HG03432 (cell line): ENCODE measurements at regions not wholly inside any gene's neighbourhood (a gene's known extent, or its start where the extent isn't known, plus 50 kb on each side); places are given as distances from the start of the nearest gene placed in this dataset.
"Not testable (repeated sequence)": the region's sequence is repeated elsewhere in the genome, so short reads cannot be mapped to it uniquely, and the experiment has no call there.

ENCODE experiments used
- ATAC-seq: cut with Tn5 transposase; IDR thresholded peaks from one replicate; pipeline ENCODE4 v1.9.1; 2021; ENCODE audit warnings: mild to moderate bottlenecking, moderate library complexity; ENCODE audit not compliant: unreplicated experiment

- ATAC-seq = no peak
Measured at GRCh38 chr4:1561286-1561990, 122.7 kb downstream of the FAM53A start.

DNA sequence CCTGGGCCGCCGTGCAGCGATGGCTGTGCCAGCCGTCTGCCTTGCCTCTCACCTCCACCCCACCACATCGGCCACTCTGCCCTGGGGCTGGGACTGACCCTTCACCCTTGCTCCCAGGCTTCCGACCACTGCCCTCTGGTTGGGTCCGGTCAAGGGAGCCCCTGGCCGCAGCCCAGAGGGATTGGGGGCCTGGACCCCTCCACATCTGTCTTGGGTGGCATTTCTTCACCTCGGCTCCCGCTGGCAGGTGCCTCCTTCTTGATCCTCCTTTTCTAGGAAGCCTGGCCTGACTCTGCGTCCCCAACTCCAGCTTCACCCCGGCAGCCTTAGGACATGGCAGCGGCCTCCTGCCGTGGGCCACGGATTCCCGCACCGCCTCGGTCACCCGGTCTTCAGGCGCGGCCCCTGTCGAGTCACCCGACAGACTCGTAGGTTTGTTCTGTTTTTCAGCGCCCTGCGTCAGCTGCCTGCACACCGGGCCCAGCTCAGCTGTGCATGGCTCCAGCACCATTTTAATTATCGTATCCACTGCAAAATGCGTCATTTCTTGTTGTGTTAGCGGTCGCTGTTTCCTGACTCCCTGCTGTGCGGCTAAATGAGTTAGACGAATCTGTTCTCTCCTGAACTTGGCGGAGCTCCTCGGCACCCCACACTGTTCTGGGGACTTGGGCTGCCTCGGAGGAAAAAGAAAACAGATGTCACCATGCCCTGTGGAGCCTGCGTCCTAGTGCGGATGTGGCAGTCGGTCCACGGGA is 124.0 kb downstream of the FAM53A start:
- no peak for ATAC-seq

- no peak for ATAC-seq
Measured at GRCh38 chr4:1558205-1558604, 125.9 kb downstream of the FAM53A start.

- ATAC-seq = no peak
Measured at GRCh38 chr4:1557221-1557597, 126.9 kb downstream of the FAM53A start.

- ATAC-seq = no peak
Measured at GRCh38 chr4:1556541-1557220, 127.4 kb downstream of the FAM53A start.

DNA sequence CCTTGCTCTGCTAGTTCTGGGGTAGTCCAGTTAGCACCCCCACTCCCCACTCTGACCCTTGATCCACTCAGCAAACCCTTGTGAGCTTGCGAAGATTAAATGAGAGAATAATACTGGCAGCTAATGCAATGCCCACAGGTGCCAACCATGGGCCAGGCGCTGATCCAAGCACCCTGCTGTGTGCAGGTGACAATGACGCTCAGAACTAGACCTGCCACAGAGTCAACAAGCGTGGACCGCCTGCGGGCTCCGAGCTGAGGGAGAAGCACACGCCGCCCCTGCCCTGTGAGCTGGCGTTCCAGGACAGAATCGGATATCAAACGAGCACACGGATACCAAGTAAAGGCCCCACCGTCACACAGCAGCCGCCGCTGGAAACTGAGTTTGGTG is 129.2 kb downstream of the FAM53A start:
- ATAC-seq = no peak

DNA sequence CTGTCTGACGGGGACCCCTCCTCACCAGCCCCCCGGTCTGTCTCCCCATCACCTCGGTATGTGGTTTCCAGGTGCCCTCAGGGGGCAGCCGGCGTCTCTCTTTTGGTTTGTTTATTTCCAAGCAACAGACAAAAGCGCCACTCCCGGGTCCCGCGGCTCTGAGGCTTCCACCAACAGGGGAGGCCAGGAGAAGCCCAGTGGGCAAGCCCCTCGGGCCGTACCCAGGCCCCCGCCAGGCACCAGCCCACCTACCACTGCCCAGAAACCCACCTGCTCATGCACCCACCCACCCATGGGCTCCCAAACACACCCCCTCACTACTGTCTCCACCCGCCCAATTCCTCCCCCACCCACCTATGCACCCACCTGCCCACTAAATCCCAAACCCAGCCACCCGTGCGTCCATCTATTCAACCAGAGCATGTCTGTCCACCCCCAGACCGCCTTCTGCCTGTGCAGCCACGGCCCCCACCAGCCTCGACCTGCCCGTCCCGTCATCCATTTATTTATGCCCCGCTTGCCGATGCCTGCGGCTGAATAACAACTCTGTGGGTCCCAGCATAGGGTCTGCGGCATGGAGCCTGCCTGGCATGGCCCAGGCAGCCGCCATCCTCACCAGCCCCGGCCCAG is 129.8 kb downstream of the FAM53A start:
- no peak for ATAC-seq

- no peak for ATAC-seq
Measured at GRCh38 chr4:1553365-1553764, 130.7 kb downstream of the FAM53A start.

DNA sequence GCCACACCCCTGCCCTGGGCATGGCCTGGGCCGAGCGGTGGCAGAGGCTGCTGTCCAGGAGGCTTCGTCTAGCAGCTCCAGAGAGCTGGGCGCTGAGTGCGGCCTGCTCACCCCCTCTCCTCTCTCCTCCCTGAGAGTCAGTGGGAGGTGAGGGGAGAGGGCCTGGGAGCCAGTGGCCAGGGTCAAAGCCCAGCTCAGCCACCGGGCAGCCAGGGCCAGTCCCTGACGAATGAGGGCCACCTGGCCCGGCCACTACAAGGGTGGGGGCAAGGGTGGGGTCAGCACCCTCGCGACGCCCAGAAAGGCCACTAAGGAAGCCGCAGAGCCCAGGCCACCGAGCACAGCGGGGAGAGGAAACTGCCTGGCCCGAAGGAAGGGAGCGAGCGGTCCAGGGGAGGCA is 131.7 kb downstream of the FAM53A start:
- ATAC-seq = no peak

DNA sequence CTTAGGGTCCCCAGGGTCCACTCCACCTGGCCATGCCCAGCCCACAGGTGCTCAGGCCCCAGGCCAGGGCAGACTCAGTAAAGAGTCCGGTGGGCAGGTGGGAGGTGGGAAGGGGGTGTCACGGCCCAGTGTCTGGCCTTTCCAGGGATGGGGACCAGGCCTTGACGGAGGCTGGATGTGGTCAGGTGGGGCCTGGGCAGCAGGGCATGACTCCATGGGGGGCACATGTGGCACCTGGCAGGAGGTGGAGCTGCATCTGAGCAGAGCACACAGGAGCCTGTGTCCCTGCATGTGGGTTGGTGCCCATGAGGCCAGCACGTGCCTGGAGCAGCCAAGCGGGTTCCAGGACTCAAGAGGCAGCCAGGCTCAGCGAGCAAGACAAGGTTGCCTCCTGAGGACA is 132.9 kb downstream of the FAM53A start:
- ATAC-seq = no peak

GRCh38 chr4:1550122-1551070 is 133.7 kb downstream of the FAM53A start:
- no peak for ATAC-seq

DNA sequence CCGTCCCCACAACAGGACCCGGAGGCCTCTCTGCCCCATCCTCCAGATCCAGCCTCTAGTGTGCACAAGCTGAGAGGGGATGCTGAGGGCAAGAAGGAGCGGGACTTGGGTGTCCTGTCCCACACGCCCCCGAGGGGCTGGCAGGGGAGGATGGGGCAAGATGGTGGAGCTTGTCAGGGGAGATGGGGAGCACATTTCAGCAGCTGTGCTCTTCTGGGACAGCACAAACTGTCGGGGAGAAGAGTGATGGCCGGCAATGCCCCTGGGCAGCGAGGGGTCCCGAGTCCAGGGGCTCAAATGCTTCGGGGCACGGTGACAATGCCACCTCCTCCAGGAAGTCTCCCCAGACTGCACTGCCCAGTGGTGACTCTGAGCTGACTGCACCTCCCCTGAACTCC is 134.5 kb downstream of the FAM53A start:
- ATAC-seq = no peak

DNA sequence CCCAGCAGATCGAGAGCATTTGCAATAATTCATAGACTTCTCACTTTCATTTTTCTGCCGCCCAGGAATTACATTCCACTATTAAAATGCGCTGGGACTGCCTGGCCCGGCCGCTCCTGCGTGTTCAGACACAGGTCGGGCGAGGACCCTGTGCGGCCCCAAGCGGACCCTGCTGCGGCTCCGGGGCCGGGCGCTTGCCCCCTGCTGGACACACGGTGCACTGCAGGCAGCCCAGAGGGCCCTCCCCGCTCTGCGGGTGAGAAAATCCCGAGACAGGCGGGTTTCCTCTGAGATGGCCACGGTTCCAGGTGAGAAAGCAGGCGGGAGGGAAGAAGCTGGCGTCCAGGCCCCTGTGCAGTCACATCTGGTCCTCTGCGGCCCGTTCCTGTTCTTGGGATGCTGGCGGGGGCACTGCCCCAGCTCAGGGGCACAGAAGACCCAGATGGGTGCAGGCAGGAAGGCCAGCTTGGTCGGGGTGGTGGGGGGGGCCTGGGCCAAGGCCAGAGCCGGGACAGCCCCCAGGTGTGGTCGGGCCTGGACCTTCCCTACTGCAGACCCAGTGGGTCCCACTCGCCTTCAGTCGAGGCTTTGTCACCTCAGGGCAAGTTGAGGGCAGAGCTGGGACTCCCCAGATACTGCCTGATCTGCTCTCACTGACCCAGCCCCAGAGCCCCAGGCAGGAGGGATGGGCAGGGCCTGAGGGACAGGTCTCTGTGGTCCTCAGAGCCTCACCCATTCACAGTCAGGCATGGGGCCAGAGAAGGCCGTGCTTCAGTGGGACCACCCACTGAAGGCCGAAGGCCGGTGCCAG is 135.1 kb downstream of the FAM53A start:
- not testable (repeated sequence) for ATAC-seq

- no peak for ATAC-seq
Measured at GRCh38 chr4:1547856-1548826, 136.0 kb downstream of the FAM53A start.

DNA sequence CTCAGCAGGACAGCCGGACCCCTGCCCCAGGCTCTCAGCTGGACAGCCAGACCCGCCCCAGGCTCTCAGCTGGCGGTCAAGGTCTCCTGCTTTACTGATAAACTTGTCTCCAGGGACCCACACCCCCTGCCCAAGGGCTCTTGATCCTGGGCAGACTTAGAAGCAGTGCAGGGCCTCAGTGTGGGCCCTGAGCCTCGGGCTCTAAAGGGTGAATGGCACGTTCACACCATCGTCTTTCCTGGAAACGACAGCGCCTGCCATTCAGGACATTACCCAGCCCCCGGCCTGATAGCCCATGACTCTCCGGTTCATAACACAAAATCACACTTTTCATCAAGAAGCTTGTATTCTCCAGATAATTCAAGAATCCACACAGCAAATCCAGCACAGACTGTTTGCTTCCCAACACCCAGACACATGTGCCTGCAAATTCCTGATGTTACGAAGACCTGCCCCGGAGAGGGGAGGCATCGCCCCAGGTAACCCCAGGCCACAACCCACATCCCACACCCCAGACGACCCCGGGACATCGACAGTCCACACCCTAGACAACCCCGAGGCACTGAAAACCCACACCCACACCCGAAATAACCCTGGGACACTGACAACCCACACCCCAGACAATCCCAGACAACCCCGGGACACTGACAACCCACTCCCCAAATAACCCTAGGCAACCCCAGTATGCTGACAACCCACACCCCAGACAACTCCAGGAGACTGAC is 136.8 kb downstream of the FAM53A start:
- ATAC-seq = no peak

- ATAC-seq = no peak
Measured at GRCh38 chr4:1544861-1545281, 138.6 kb upstream of the NKX1-1 start.

- not testable (repeated sequence) for ATAC-seq
Measured at GRCh38 chr4:1544435-1544834, 138.2 kb upstream of the NKX1-1 start.

- no peak for ATAC-seq
Measured at GRCh38 chr4:1543976-1544375, 137.7 kb upstream of the NKX1-1 start.
